GM12878 (cell line): ENCODE measurements at regions not wholly inside any gene's neighbourhood (a gene's known extent, or its start where the extent isn't known, plus 50 kb on each side); places are given as distances from the start of the nearest gene placed in this dataset.

Experiments used
- ATAC-seq: fragments of 200-7000 bp; cut with Tn5 transposase; 3 replicates; pipeline ENCODE4 v1.9.1; 2020; ENCODE audit warnings: mild to moderate bottlenecking, moderate library complexity
- BruUV-seq: library from RNA; stranded (reverse); fragments of 400-500 nt; replicated peaks from 2 replicates; lab custom pipeline; 2021; lab: Mats Ljungman, UMichigan
- CTCF ChIA-PET: fragments of 300-600 bp; sonication (Branson Sonifier 250); formaldehyde crosslinking; extraction: SDS; loops from one replicate; lab custom pipeline; 2021; ENCODE audit warnings: inconsistent platforms; lab: Yijun Ruan, JAX
- POLR2A ChIA-PET: fragments of 350-600 bp; formaldehyde crosslinking; extraction: SDS; loops from one replicate; lab custom pipeline; 2021; ENCODE audit warnings: inconsistent platforms; lab: Charles Lee
- RAD21 ChIA-PET: fragments of 300-600 bp; sonication (Branson Sonifier 250); formaldehyde crosslinking; loops from one replicate; lab custom pipeline; 2023; ENCODE audit warnings: antibody characterized with exemption; ENCODE audit not compliant: unreplicated experiment; lab: Charles Lee
- SMC1A ChIA-PET: fragments of 300-600 bp; sonication (Branson Sonifier 250); formaldehyde crosslinking; loops from one replicate; lab custom pipeline; 2023; ENCODE audit not compliant: unreplicated experiment, uncharacterized antibody; lab: Charles Lee
- DNase-seq: peaks from one replicate; pipeline ENCODE4 v3.0.0-alpha.2; 2011; ENCODE audit warnings: low read depth, low spot score
- FAIRE-seq: peaks from 3 replicates; lab custom pipeline; 2011; peaks lifted over from hg19 to GRCh38; lab: Jason Lieb, UNC
- H2AFZ ChIP-seq: 2 replicates; pipeline ENCODE4 v1.6.0; 2011; ENCODE audit warnings: low read depth, low read length, control low read depth; ENCODE audit not compliant: control insufficient read depth
- H3K27ac ChIP-seq: 2 replicates; pipeline ENCODE4 v1.5.1; 2011; ENCODE audit warnings: control low read depth; ENCODE audit not compliant: control insufficient read depth, insufficient read depth
- H3K27me3 ChIP-seq, 2 experiments: replicated peaks in 1 of 2; 2 replicates each; pipeline versions ENCODE4 v1.6.0 to v1.6.1; 2011; ENCODE audit warnings: low read length in 1 of 2; ENCODE audit not compliant: control insufficient read depth in 2 of 2, insufficient read depth in 2 of 2
- H3K36me3 ChIP-seq, 2 experiments: 2 replicates each; pipeline ENCODE4 v1.5.1; 2011; ENCODE audit warnings: low read length in 1 of 2; ENCODE audit not compliant: control insufficient read depth in 2 of 2, insufficient read depth in 2 of 2
- H3K4me1 ChIP-seq: 2 replicates; pipeline ENCODE4 v1.6.1; 2011; ENCODE audit warnings: mild to moderate bottlenecking, low read length, moderate library complexity, mixed read lengths; ENCODE audit not compliant: control insufficient read depth, insufficient read depth
- H3K4me2 ChIP-seq: 2 replicates; pipeline ENCODE4 v1.6.0; 2011; ENCODE audit warnings: control low read depth; ENCODE audit not compliant: control insufficient read depth, insufficient read depth
- H3K4me3 ChIP-seq: fragments of 200-600 bp; sonication (generic); 2 replicates; pipeline ENCODE4 v1.5.1; 2016
- H3K79me2 ChIP-seq: 2 replicates; pipeline ENCODE4 v1.6.0; 2011; ENCODE audit warnings: low read length; ENCODE audit not compliant: control insufficient read depth, insufficient read depth
- H3K9ac ChIP-seq: 2 replicates; pipeline ENCODE4 v1.8.0; 2011; ENCODE audit warnings: low read length, control low read depth, mixed read lengths; ENCODE audit not compliant: control insufficient read depth, insufficient read depth
- H3K9me3 ChIP-seq: replicated peaks from 3 replicates; pipeline ENCODE4 v1.5.1; 2011; ENCODE audit warnings: mild to moderate bottlenecking, low read length; ENCODE audit not compliant: control insufficient read depth, insufficient read depth
- H4K20me1 ChIP-seq: 2 replicates; pipeline ENCODE4 v1.6.0; 2011; ENCODE audit not compliant: control insufficient read depth, insufficient read depth
- BCL11A ChIP-seq: IDR thresholded peaks from 2 replicates; pipeline ENCODE4 v1.6.1; 2011; ENCODE audit warnings: low read depth, low read length
- BHLHE40 ChIP-seq, 2 experiments: fragments of 450-650 bp in 1 of 2; IDR thresholded peaks; 2 replicates each; pipeline ENCODE4 v1.6.1; 2011 to 2017; ENCODE audit warnings: low read depth in 2 of 2, borderline replicate concordance in 1 of 2, improper control_type of control experiment in 1 of 2, low read length in 1 of 2, mild to moderate bottlenecking in 1 of 2
- EED ChIP-seq: sonication (generic); IDR thresholded peaks from 2 replicates; pipeline ENCODE4 v1.6.1; 2016; ENCODE audit warnings: antibody characterized with exemption, low read depth
- FOXM1 ChIP-seq: IDR thresholded peaks from 2 replicates; pipeline ENCODE4 v1.6.1; 2012; ENCODE audit warnings: low read depth, mild to moderate bottlenecking, inconsistent platforms, low read length, moderate library complexity
- IKZF2 ChIP-seq, 2 experiments: fragments of 450-650 bp; IDR thresholded peaks; 2 replicates each; pipeline ENCODE4 v1.6.1; 2017; ENCODE audit warnings: mild to moderate bottlenecking in 2 of 2, moderate library complexity in 2 of 2
- NFXL1 ChIP-seq: fragments of 450-650 bp; IDR thresholded peaks from 2 replicates; pipeline ENCODE4 v1.6.1; 2017; ENCODE audit warnings: antibody characterized with exemption, mild to moderate bottlenecking, borderline replicate concordance
- NR2C2 ChIP-seq: IDR thresholded peaks from 2 replicates; pipeline ENCODE4 v1.6.1; 2011; ENCODE audit warnings: borderline replicate concordance, low read depth; ENCODE audit not compliant: control insufficient read depth, insufficient read length
- PAX5 ChIP-seq: IDR thresholded peaks from 2 replicates; pipeline ENCODE4 v1.6.1; 2011; ENCODE audit warnings: low read depth, low read length, borderline replicate concordance
- POLR2AphosphoS2 ChIP-seq: IDR thresholded peaks from 2 replicates; pipeline ENCODE4 v1.6.1; 2011; ENCODE audit warnings: low read depth, mild to moderate bottlenecking, low read length, improper control_type of control experiment, moderate library complexity
- SIN3A ChIP-seq: IDR thresholded peaks from 2 replicates; pipeline ENCODE4 v1.6.1; 2012; ENCODE audit warnings: low read depth, low read length, improper control_type of control experiment
- SREBF2 ChIP-seq: IDR thresholded peaks from 2 replicates; pipeline ENCODE4 v1.6.1; 2012; ENCODE audit warnings: mild to moderate bottlenecking, low read length
- TAF1 ChIP-seq: IDR thresholded peaks from 2 replicates; pipeline ENCODE4 v1.6.1; 2011; ENCODE audit warnings: mild to moderate bottlenecking, low read depth, low read length, borderline replicate concordance
- WGBS: methylation state at CpG from one replicate; pipeline ENCODE4 v1.1.6; 2016; ENCODE audit warnings: low lambda C conversion rate; ENCODE audit not compliant: insufficient replicate concordance, insufficient coverage; ENCODE audit errors: missing lambda C conversion rate; 5-methylcytosine and 5-hydroxymethylcytosine counted together
- in situ Hi-C: fragments of 300-500 bp; cut with MboI; formaldehyde crosslinking; loops from 9 replicates; pipeline ENCODE4 v1.14.3; 2018; ENCODE audit warnings: mixed read lengths
- intact Hi-C: fragments of 100-400 bp; cut with micrococcal nuclease; formaldehyde crosslinking; loops from one replicate; pipeline ENCODE4 v1.14.2; 2022; ENCODE audit not compliant: unreplicated experiment
- TF ChIP-seq, protein P1 (sequence below): IDR thresholded peaks from 2 replicates; pipeline ENCODE4 v1.6.1; 2012; ENCODE audit warnings: low read depth, low read length, improper control_type of control experiment
- TF ChIP-seq, protein P2 (sequence below): fragments of 450-650 bp; IDR thresholded peaks from 2 replicates; pipeline ENCODE4 v1.6.1; 2016; ENCODE audit warnings: mild to moderate bottlenecking

- H3K27me3 ChIP-seq, result 0 out of 4 replicates have a peak, but pooled peaks cover 0 to 2% of the 10 kb centered on the region in 2 experiments
- H2AFZ ChIP-seq, result no peak overlapping the region
- DNase-seq (no peak), FAIRE-seq (no peak), ATAC-seq (no peak)
- no peak overlapping the region for H3K27ac ChIP-seq
- no peak overlapping the region for H3K4me2 ChIP-seq
- POLR2A ChIA-PET, result no interaction called here
- H3K36me3 ChIP-seq, result no peaks in the 10 kb centered on the region
- CTCF ChIA-PET, result no interaction called here
- no peak overlapping the region for H3K9ac ChIP-seq
- 52% methylated on average over 7 of the region's 7 CpGs for WGBS
- intact Hi-C loops (no loop called here), in situ Hi-C loops (no loop called here)
- H3K9me3 ChIP-seq, result no peaks in the 10 kb centered on the region
- no peaks in the 10 kb centered on the region for H3K79me2 ChIP-seq
- H3K4me3 ChIP-seq, result no peak overlapping the region
- no peaks in the 10 kb centered on the region for H3K4me1 ChIP-seq
- RAD21 ChIA-PET, result no interaction called here
- no TSS peak for BruUV-seq
- TF ChIP-seq PAX5 (no peak), FOXM1 (no peak), NR2C2 (no peak), BCL11A (no peak), SIN3A (no peak), EED (no peak), POLR2AphosphoS2 (no peak)
- SMC1A ChIA-PET, result no interaction called here
- H4K20me1 ChIP-seq, result no peaks in the 10 kb centered on the region
These were observed 145.6 kb upstream of the TMCO5A start for GRCh38 chr15:37788767-37789396.

DNA sequence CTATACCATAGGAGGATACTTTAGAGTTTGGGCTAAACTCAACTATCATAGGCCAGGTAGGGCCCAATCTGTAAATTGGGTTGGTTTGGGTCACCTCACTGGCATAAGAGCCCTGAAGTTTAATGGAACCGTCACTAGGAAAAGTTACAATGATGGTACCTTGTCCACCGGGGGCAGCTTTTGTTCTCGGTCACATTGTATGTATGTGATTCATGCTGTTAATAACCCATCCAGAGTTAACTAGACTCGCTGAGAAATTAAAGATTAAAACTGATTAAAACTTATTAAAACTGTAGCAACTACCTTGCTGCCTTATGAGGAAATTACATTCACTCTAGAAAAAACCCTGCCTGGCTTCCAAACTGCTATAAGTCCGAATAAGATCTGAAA, 145.0 kb upstream of the TMCO5A start:
- BruUV-seq, result no TSS peak
- H3K27ac ChIP-seq, result no peak overlapping the region
- ChIA-PET SMC1A (no interaction called here), CTCF (no interaction called here)
- intact Hi-C loops, result no loop called here
- H4K20me1 ChIP-seq, result no peaks in the 10 kb centered on the region
- no peak overlapping the region for H3K4me2 ChIP-seq
- no peaks in the 10 kb centered on the region for H3K9me3 ChIP-seq
- 0 out of 4 replicates have a peak, but pooled peaks cover 0 to 2% of the 10 kb centered on the region in 2 experiments for H3K27me3 ChIP-seq
- in situ Hi-C loops, result no loop called here
- no peak for TF ChIP-seq TAF1
- no peak for TF ChIP-seq SIN3A
- TF ChIP-seq, protein P1, sequence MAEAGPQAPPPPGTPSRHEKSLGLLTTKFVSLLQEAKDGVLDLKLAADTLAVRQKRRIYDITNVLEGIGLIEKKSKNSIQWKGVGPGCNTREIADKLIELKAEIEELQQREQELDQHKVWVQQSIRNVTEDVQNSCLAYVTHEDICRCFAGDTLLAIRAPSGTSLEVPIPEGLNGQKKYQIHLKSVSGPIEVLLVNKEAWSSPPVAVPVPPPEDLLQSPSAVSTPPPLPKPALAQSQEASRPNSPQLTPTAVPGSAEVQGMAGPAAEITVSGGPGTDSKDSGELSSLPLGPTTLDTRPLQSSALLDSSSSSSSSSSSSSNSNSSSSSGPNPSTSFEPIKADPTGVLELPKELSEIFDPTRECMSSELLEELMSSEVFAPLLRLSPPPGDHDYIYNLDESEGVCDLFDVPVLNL, result no peak
- no peak for TF ChIP-seq NFXL1
- TF ChIP-seq BHLHE40 (IDR thresholded peaks at IDR 0.05; ENCODE audit: borderline replicate concordance in 1 of 2, low read depth in 2 of 2, low read length in 1 of 2), result no peak
- TF ChIP-seq IKZF2 (IDR thresholded peaks at IDR 0.05), result no peak
- TF ChIP-seq, protein P2, sequence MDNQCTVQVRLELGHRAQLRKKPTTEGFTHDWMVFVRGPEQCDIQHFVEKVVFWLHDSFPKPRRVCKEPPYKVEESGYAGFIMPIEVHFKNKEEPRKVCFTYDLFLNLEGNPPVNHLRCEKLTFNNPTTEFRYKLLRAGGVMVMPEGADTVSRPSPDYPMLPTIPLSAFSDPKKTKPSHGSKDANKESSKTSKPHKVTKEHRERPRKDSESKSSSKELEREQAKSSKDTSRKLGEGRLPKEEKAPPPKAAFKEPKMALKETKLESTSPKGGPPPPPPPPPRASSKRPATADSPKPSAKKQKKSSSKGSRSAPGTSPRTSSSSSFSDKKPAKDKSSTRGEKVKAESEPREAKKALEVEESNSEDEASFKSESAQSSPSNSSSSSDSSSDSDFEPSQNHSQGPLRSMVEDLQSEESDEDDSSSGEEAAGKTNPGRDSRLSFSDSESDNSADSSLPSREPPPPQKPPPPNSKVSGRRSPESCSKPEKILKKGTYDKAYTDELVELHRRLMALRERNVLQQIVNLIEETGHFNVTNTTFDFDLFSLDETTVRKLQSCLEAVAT, result no peak
- TF ChIP-seq SREBF2, result no peak
- TF ChIP-seq EED, result no peak
- TF ChIP-seq, all 136 proteins: peak for 0
- POLR2A ChIA-PET, result no interaction called here
- WGBS, result 33% methylated on average over 5 of the region's 5 CpGs
- Histone ChIP-seq H3K36me3 (no peaks in the 10 kb centered on the region), H3K9ac (no peak overlapping the region), H3K4me3 (no peak overlapping the region), H2AFZ (no peak overlapping the region), H3K4me1 (no peaks in the 10 kb centered on the region), H3K79me2 (no peaks in the 10 kb centered on the region)
- DNase-seq, result no peak
- RAD21 ChIA-PET, result no interaction called here
- no peak for ATAC-seq
- no peak for FAIRE-seq
